Hypothalamus (tissue), 51 donors: ENCODE measurements at regions not wholly inside any gene's neighbourhood (a gene's known extent, or its start where the extent isn't known, plus 50 kb on each side); places are given as distances from the start of the nearest gene placed in this dataset.
A peak's percentile ranks its signal among the peaks of the same experiment; 100 is the strongest.
"Not testable (repeated sequence)": the region's sequence is repeated elsewhere in the genome, so short reads cannot be mapped to it uniquely, and the experiment has no call there.

ENCODE experiments used
- DNase-seq, 51 donors: peaks; one replicate each; lab custom pipeline; 2025; lab: John Stamatoyannopoulos, UW

GRCh38 chr22:33971561-33971961, 51.3 kb upstream of the LARGE1 start:
- peak in 33 of 51 donors; percentile 1 to 74 (median 29) for DNase-seq

- DNase-seq = no peak
These were observed 55.6 kb upstream of the LARGE1 start for GRCh38 chr22:33975841-33976240.

- DNase-seq = no peak
These were observed 63.3 kb upstream of the LARGE1 start for GRCh38 chr22:33983558-33983957.

GRCh38 chr22:33984211-33984610, 63.9 kb upstream of the LARGE1 start:
- no peak for DNase-seq

- no peak for DNase-seq
These were observed 64.5 kb upstream of the LARGE1 start for GRCh38 chr22:33984656-33985285.

- no peak for DNase-seq
These were observed 65.2 kb upstream of the LARGE1 start for GRCh38 chr22:33985506-33985905.

GRCh38 chr22:33986167-33986771, 66.0 kb upstream of the LARGE1 start:
- DNase-seq = no peak

GRCh38 chr22:33986954-33987353, 66.7 kb upstream of the LARGE1 start:
- no peak for DNase-seq

GRCh38 chr22:33989263-33989662, 69.0 kb upstream of the LARGE1 start:
- DNase-seq = not testable (repeated sequence)

GRCh38 chr22:33991620-33992019, 71.3 kb upstream of the LARGE1 start:
- no peak for DNase-seq

- DNase-seq = no peak
These were observed 76.5 kb upstream of the LARGE1 start for GRCh38 chr22:33996824-33997223.

- no peak for DNase-seq
These were observed 80.7 kb upstream of the LARGE1 start for GRCh38 chr22:34000879-34001526.

GRCh38 chr22:34001701-34002466, 81.6 kb upstream of the LARGE1 start:
- DNase-seq = no peak

- DNase-seq = no peak
These were observed 83.8 kb upstream of the LARGE1 start for GRCh38 chr22:34004058-34004457.

GRCh38 chr22:34010259-34010658, 90.0 kb upstream of the LARGE1 start:
- no peak for DNase-seq

- no peak for DNase-seq
These were observed 95.4 kb upstream of the LARGE1 start for GRCh38 chr22:34015642-34016041.

GRCh38 chr22:34017205-34017604, 96.9 kb upstream of the LARGE1 start:
- no peak for DNase-seq

- DNase-seq = no peak
These were observed 99.0 kb upstream of the LARGE1 start for GRCh38 chr22:34019190-34019845.

GRCh38 chr22:34035209-34035608, 114.9 kb upstream of the LARGE1 start:
- DNase-seq = no peak

- DNase-seq = no peak
These were observed 116.7 kb upstream of the LARGE1 start for GRCh38 chr22:34036931-34037330.
